NCI-H226 (cell line): ENCODE measurements at regions not wholly inside any gene's neighbourhood (a gene's known extent, or its start where the extent isn't known, plus 50 kb on each side); places are given as distances from the start of the nearest gene placed in this dataset.
"Not testable (repeated sequence)": the region's sequence is repeated elsewhere in the genome, so short reads cannot be mapped to it uniquely, and the experiment has no call there.

Experiments
- DNase-seq: peaks from one replicate; pipeline ENCODE4 v3.0.0-alpha.2; 2015

- no peak for DNase-seq
Measured at GRCh38 chr15:81937189-81937588, 108.6 kb downstream of the MEX3B start.

- no peak for DNase-seq
Measured at GRCh38 chr15:81930582-81931369, 115.0 kb downstream of the MEX3B start.

- DNase-seq: no peak
Measured at GRCh38 chr15:81929557-81929956, 116.3 kb downstream of the MEX3B start.

- no peak for DNase-seq
Measured at GRCh38 chr15:81926981-81927380, 118.8 kb downstream of the MEX3B start.

- DNase-seq: no peak
Measured at GRCh38 chr15:81924729-81925128, 121.1 kb downstream of the MEX3B start.

- DNase-seq: no peak
Measured at GRCh38 chr15:81923561-81924350, 122.1 kb downstream of the MEX3B start.

- DNase-seq: no peak
Measured at GRCh38 chr15:81922143-81922542, 123.7 kb downstream of the MEX3B start.

GRCh38 chr15:81921163-81921562, 124.7 kb downstream of the MEX3B start:
- DNase-seq: no peak

GRCh38 chr15:81918767-81919166, 127.1 kb downstream of the MEX3B start:
- DNase-seq: not testable (repeated sequence)

GRCh38 chr15:81916451-81916850, 129.4 kb downstream of the MEX3B start:
- no peak for DNase-seq

GRCh38 chr15:81915990-81916389, 129.8 kb downstream of the MEX3B start:
- DNase-seq: no peak

- DNase-seq: no peak
Measured at GRCh38 chr15:81914734-81915256, 131.0 kb downstream of the MEX3B start.

GRCh38 chr15:81914333-81914732, 131.5 kb downstream of the MEX3B start:
- DNase-seq: no peak

- DNase-seq: no peak
Measured at GRCh38 chr15:81911022-81911971, 134.5 kb downstream of the MEX3B start.

GRCh38 chr15:81910355-81911021, 135.3 kb downstream of the MEX3B start:
- DNase-seq: no peak

- no peak for DNase-seq
Measured at GRCh38 chr15:81909011-81909358, 136.8 kb downstream of the MEX3B start.

GRCh38 chr15:81908111-81908510, 137.7 kb downstream of the MEX3B start:
- no peak for DNase-seq

- DNase-seq: no peak
Measured at GRCh38 chr15:81907521-81907920, 138.3 kb downstream of the MEX3B start.

GRCh38 chr15:81905889-81906288, 139.9 kb downstream of the MEX3B start:
- DNase-seq: no peak

- DNase-seq: peak; percentile 34
Measured at GRCh38 chr15:81901319-81901718, 144.5 kb downstream of the MEX3B start.

- no peak for DNase-seq
Measured at GRCh38 chr15:81899730-81900129, 146.1 kb downstream of the MEX3B start.

- no peak for DNase-seq
Measured at GRCh38 chr15:81899024-81899423, 146.8 kb downstream of the MEX3B start.
